ENCODE measurements at regions not wholly inside any gene's neighbourhood (a gene's known extent, or its start where the extent isn't known, plus 50 kb on each side); places are given as distances from the start of the nearest gene placed in this dataset.

DNA sequence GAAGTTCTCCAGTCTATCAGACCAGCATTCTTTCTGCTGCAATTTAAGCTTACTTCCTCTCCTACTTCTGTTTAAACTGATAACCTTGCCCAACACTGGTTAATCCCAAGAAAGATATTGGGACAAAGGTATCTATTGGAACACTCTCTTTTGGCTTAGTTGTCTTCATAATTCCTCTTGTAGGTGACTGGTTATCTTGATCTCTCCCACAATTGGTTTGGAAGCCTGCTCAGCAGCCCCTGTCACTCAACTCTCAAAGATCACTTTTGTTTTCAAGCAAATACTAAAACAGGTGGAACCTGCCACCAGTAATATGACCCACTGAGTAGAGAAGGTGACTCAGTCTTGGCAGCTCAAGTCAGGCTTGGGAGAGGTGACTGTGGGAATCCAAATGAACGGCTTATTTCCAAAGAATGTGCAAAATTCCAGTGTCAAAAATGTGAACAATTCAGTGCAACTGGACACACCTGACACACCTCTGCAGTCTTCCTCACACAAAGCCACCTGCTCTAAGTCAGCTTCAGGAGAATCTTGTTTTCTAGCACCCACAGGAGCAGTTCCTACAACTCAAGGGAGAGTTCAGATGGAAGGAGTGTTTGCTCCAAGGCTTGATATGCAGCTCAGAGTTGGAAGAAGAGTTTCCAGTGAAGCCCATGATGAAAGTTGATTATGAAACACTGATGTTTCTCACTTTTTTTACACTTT lies 83.2 kb upstream of the SLC38A2 start (continued):
- TF ChIP-seq, protein P1, sequence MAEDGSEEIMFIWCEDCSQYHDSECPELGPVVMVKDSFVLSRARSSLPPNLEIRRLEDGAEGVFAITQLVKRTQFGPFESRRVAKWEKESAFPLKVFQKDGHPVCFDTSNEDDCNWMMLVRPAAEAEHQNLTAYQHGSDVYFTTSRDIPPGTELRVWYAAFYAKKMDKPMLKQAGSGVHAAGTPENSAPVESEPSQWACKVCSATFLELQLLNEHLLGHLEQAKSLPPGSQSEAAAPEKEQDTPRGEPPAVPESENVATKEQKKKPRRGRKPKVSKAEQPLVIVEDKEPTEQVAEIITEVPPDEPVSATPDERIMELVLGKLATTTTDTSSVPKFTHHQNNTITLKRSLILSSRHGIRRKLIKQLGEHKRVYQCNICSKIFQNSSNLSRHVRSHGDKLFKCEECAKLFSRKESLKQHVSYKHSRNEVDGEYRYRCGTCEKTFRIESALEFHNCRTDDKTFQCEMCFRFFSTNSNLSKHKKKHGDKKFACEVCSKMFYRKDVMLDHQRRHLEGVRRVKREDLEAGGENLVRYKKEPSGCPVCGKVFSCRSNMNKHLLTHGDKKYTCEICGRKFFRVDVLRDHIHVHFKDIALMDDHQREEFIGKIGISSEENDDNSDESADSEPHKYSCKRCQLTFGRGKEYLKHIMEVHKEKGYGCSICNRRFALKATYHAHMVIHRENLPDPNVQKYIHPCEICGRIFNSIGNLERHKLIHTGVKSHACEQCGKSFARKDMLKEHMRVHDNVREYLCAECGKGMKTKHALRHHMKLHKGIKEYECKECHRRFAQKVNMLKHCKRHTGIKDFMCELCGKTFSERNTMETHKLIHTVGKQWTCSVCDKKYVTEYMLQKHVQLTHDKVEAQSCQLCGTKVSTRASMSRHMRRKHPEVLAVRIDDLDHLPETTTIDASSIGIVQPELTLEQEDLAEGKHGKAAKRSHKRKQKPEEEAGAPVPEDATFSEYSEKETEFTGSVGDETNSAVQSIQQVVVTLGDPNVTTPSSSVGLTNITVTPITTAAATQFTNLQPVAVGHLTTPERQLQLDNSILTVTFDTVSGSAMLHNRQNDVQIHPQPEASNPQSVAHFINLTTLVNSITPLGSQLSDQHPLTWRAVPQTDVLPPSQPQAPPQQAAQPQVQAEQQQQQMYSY (CRISPR knock-in tag; IDR thresholded peaks at IDR 0.05), result no peak
- TF ChIP-seq JAZF1 (CRISPR knock-in tag; IDR thresholded peaks at IDR 0.05) (no peak), MXD4 (CRISPR knock-in tag; IDR thresholded peaks at IDR 0.05; ENCODE audit: borderline replicate concordance) (no peak), NFYB (CRISPR knock-in tag; conservative IDR thresholded peaks at IDR 0.05; ENCODE audit: low read depth) (no peak), KAT7 (CRISPR knock-in tag; IDR thresholded peaks at IDR 0.05; ENCODE audit: borderline replicate concordance) (no peak), ZNF138 (CRISPR knock-in tag; conservative IDR thresholded peaks at IDR 0.05) (no peak)
- TF ChIP-seq, protein P2, sequence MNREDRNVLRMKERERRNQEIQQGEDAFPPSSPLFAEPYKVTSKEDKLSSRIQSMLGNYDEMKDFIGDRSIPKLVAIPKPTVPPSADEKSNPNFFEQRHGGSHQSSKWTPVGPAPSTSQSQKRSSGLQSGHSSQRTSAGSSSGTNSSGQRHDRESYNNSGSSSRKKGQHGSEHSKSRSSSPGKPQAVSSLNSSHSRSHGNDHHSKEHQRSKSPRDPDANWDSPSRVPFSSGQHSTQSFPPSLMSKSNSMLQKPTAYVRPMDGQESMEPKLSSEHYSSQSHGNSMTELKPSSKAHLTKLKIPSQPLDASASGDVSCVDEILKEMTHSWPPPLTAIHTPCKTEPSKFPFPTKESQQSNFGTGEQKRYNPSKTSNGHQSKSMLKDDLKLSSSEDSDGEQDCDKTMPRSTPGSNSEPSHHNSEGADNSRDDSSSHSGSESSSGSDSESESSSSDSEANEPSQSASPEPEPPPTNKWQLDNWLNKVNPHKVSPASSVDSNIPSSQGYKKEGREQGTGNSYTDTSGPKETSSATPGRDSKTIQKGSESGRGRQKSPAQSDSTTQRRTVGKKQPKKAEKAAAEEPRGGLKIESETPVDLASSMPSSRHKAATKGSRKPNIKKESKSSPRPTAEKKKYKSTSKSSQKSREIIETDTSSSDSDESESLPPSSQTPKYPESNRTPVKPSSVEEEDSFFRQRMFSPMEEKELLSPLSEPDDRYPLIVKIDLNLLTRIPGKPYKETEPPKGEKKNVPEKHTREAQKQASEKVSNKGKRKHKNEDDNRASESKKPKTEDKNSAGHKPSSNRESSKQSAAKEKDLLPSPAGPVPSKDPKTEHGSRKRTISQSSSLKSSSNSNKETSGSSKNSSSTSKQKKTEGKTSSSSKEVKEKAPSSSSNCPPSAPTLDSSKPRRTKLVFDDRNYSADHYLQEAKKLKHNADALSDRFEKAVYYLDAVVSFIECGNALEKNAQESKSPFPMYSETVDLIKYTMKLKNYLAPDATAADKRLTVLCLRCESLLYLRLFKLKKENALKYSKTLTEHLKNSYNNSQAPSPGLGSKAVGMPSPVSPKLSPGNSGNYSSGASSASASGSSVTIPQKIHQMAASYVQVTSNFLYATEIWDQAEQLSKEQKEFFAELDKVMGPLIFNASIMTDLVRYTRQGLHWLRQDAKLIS (CRISPR knock-in tag; IDR thresholded peaks at IDR 0.05; ENCODE audit: borderline replicate concordance), result no peak

DNA sequence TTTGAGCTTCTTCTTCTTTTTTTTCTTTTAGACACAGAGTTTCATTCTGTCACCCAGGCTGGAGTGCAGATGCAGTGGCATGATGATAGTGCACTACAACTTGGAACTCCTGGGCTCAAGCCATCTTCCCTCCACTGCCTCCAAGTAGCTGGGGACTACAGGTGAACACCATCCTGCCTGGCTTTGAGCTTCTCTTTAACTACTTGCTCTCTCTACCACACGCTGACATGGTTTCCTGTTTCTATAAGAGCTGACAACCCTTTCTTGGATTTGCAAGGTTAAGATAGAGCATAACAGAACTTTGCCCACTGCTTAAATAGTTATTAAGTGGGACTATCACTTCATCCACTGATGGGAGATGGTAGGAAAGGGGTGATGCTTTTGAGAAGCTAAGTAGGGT lies 82.4 kb upstream of the SLC38A2 start:
- no peak overlapping the region for H3K4me3 Mint-ChIP-seq
- ChIA-PET POLR2A (interaction anchor here (0.6 kb wide), 1 partner anchor 1633 kb away, joined by 3 read pairs; no protein-coding TSS in a partner anchor), CTCF (no interaction called here)
- TF ChIP-seq OVOL2 (CRISPR knock-in tag; IDR thresholded peaks at IDR 0.05; ENCODE audit: borderline replicate concordance) (no peak), SMAD4 (CRISPR knock-in tag; IDR thresholded peaks at IDR 0.05) (no peak), NFE2L1 (CRISPR knock-in tag; IDR thresholded peaks at IDR 0.05) (no peak), GTF2I (CRISPR knock-in tag; conservative IDR thresholded peaks at IDR 0.05) (no peak)
- TF ChIP-seq, protein P3, sequence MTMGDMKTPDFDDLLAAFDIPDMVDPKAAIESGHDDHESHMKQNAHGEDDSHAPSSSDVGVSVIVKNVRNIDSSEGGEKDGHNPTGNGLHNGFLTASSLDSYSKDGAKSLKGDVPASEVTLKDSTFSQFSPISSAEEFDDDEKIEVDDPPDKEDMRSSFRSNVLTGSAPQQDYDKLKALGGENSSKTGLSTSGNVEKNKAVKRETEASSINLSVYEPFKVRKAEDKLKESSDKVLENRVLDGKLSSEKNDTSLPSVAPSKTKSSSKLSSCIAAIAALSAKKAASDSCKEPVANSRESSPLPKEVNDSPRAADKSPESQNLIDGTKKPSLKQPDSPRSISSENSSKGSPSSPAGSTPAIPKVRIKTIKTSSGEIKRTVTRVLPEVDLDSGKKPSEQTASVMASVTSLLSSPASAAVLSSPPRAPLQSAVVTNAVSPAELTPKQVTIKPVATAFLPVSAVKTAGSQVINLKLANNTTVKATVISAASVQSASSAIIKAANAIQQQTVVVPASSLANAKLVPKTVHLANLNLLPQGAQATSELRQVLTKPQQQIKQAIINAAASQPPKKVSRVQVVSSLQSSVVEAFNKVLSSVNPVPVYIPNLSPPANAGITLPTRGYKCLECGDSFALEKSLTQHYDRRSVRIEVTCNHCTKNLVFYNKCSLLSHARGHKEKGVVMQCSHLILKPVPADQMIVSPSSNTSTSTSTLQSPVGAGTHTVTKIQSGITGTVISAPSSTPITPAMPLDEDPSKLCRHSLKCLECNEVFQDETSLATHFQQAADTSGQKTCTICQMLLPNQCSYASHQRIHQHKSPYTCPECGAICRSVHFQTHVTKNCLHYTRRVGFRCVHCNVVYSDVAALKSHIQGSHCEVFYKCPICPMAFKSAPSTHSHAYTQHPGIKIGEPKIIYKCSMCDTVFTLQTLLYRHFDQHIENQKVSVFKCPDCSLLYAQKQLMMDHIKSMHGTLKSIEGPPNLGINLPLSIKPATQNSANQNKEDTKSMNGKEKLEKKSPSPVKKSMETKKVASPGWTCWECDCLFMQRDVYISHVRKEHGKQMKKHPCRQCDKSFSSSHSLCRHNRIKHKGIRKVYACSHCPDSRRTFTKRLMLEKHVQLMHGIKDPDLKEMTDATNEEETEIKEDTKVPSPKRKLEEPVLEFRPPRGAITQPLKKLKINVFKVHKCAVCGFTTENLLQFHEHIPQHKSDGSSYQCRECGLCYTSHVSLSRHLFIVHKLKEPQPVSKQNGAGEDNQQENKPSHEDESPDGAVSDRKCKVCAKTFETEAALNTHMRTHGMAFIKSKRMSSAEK (CRISPR knock-in tag; IDR thresholded peaks at IDR 0.05; ENCODE audit: borderline replicate concordance), result no peak
- TF ChIP-seq, protein P4, sequence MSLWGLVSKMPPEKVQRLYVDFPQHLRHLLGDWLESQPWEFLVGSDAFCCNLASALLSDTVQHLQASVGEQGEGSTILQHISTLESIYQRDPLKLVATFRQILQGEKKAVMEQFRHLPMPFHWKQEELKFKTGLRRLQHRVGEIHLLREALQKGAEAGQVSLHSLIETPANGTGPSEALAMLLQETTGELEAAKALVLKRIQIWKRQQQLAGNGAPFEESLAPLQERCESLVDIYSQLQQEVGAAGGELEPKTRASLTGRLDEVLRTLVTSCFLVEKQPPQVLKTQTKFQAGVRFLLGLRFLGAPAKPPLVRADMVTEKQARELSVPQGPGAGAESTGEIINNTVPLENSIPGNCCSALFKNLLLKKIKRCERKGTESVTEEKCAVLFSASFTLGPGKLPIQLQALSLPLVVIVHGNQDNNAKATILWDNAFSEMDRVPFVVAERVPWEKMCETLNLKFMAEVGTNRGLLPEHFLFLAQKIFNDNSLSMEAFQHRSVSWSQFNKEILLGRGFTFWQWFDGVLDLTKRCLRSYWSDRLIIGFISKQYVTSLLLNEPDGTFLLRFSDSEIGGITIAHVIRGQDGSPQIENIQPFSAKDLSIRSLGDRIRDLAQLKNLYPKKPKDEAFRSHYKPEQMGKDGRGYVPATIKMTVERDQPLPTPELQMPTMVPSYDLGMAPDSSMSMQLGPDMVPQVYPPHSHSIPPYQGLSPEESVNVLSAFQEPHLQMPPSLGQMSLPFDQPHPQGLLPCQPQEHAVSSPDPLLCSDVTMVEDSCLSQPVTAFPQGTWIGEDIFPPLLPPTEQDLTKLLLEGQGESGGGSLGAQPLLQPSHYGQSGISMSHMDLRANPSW (CRISPR knock-in tag; conservative IDR thresholded peaks at IDR 0.05; ENCODE audit: low read depth), result no peak
- TF ChIP-seq, protein P5, sequence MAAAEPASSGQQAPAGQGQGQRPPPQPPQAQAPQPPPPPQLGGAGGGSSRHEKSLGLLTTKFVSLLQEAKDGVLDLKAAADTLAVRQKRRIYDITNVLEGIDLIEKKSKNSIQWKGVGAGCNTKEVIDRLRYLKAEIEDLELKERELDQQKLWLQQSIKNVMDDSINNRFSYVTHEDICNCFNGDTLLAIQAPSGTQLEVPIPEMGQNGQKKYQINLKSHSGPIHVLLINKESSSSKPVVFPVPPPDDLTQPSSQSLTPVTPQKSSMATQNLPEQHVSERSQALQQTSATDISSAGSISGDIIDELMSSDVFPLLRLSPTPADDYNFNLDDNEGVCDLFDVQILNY (CRISPR knock-in tag; IDR thresholded peaks at IDR 0.05), result no peak
- TF ChIP-seq, protein P6, sequence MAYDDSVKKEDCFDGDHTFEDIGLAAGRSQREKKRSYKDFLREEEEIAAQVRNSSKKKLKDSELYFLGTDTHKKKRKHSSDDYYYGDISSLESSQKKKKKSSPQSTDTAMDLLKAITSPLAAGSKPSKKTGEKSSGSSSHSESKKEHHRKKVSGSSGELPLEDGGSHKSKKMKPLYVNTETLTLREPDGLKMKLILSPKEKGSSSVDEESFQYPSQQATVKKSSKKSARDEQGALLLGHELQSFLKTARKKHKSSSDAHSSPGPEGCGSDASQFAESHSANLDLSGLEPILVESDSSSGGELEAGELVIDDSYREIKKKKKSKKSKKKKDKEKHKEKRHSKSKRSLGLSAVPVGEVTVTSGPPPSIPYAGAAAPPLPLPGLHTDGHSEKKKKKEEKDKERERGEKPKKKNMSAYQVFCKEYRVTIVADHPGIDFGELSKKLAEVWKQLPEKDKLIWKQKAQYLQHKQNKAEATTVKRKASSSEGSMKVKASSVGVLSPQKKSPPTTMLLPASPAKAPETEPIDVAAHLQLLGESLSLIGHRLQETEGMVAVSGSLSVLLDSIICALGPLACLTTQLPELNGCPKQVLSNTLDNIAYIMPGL (CRISPR knock-in tag; IDR thresholded peaks at IDR 0.05), result no peak
- peaks cover 6% of the 10 kb centered on the region; the same call in 1 of the 2 replicates for H3K36me3 Mint-ChIP-seq
- H3K9me3 Mint-ChIP-seq, result no peaks in the 10 kb centered on the region
- peaks cover 54% of the 10 kb centered on the region for H3K4me1 Mint-ChIP-seq
- no peak overlapping the region for H3K27ac Mint-ChIP-seq
- peak; percentile 18; the same call in 1 of the 2 replicates for ATAC-seq
- no peak for DNase-seq (ENCODE audit: low spot score)
- no peaks in the 10 kb centered on the region for H3K27me3 Mint-ChIP-seq (ENCODE audit: low read depth)

Measured in WTC11 (cell line).